Central memory CD4-positive, alpha-beta T cell (primary cell): ENCODE measurements at regions not wholly inside any gene's neighbourhood (a gene's known extent, or its start where the extent isn't known, plus 50 kb on each side); places are given as distances from the start of the nearest gene placed in this dataset.
"Not testable (repeated sequence)": the region's sequence is repeated elsewhere in the genome, so short reads cannot be mapped to it uniquely, and the experiment has no call there.

Experiments
- DNase-seq: peaks from one replicate; pipeline ENCODE4 v3.0.0; 2022

DNA sequence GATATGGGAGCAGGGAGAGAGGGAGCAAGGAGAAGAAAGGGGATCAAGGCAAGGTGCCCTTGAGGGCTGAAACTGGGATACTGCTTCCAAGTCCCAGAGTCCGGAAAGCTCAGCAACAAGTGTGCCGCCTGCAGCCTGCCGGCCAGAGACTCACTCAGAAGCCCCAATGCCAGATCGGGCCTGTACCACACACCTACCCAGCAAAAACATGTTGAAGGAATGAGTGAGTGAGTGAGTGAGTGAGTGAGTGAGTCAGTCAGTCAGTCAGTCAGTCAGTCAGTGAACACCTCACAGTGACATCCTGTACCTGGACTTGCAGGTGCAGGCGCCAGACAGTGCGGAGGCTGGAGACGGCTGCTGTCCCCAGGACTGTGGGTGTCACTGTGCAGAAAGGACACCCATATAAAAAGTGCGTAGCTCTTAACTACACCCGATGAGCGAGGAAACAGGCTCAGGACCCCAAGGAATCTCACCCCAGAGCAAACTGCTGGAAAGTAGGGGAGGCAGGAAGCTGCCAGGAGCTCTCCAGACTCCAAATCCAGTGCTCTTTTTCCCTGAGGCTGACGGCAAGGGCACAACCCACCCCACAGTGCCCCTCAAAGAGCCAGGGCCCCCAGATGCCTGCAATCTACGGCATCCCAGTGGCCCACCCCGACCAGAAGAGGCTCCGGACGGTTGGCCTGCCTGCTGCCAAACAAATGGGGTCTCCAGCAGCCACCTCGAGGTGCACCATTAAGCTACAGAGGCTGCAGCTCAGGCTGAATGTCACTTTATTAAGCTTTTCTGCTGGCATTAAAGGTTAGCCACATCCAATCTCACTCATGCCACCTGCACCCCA is 261.7 kb downstream of the NPHP4 start:
- no peak for DNase-seq

DNA sequence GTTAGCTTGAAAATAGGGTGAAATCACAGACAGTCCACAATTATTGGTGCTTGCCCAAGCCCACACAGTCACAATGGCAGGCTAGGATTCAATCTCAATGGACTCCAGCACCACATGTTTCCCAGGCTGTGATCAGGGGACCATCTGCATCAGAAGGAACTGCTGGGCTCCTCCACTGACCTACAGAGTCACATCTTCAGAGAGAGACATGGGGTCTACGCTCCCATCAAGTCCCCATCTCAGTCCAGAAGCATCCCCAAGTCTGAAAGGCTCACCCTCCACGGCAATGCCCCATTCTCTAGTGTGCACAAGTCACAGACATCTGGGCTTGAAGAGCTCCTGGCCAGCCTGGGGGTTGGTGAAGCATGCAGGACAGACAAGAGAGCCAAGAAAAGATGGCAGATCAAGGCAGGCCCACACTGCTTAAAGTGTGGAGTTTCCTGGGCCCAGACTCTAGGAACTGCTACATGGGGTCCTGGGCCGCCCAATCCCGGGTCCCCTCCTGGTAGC is 262.5 kb downstream of the NPHP4 start:
- no peak for DNase-seq

DNA sequence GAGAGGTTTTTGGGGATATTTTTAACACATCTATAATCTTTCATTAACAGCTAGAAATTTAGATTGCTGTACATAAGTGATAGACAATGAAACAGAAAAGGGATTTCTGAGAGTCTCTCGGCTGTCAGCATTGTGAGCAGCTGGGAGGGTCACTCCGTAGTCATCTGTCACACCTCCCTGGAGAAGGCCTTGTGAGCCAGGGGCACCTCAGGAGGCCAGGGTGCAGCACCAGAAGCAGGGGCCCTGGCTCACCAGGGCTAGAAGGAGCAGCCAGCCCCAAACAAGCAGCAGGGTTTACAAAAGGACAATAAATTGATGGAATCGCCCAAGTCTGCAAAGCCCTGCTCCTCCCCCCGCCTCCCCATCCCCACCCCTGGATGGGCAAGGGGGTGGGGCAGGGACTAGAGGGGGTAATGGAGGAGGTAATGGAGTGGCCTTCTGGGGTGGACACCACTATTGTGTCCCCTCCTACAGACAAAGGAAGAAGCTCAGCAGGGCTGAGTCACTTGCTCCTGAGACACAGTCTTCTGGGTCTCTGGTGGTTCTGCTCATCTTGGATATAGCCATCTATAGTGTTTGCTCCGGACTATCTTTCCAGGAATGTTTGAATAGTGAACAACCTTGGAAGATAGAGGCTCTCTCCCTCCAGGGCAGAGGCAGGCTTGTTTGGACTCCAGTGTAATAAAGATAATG is 263.4 kb downstream of the NPHP4 start:
- no peak for DNase-seq

DNA sequence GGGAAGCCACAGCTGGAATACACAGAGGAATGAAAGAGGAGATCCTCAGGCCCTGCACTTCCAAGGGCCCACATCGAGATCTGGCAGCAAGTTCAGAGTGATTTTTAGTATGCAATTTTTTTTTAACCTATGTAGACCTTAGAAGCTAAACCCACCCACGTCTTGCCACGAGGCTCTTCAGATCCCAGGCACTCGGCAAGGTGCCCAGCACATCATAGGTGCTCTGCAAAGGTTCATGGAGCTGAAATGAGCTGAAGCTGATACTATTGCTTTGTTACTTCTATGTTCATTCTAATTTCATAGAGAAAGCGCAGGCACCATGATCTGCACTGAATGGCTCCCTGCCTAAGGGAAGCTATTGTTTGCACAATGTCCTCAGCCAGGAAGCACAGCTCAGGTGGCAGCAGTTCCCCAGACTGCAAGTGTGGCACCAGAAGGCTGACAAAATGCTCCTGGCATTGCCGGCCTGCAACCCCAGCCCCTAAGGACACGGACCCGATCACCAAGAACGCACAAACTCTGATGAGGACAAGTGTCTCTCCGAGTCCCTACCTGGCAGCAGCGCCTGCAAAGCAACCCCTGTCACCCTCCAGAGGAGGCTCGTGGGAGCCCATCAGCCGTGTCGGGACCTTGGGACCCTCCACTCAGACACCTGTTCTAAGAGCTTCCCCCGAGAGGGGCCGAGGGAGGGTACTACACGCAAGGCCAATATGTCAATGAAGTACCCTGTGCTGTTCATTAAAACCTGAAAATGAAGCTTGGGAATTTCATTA is 264.2 kb downstream of the NPHP4 start:
- no peak for DNase-seq

DNA sequence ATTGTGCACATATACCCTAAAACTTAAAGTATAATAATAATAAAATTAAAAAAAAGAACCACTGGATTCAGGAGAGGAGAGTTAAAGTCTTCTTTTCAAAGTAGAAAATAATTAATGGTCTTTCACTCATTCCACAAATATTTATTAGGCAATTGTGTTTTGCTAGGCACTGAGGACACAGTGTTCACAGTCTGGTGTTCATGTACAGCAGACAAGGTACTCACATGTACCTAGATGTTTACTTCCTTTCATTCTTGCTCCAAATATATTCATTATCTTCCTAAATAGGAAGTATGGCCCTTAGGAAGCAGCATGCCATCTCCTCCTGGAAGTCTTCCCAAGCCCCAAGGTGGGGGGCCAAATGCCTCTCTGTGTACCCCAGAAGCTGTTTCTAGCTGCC is 265.0 kb downstream of the NPHP4 start:
- DNase-seq: no peak

DNA sequence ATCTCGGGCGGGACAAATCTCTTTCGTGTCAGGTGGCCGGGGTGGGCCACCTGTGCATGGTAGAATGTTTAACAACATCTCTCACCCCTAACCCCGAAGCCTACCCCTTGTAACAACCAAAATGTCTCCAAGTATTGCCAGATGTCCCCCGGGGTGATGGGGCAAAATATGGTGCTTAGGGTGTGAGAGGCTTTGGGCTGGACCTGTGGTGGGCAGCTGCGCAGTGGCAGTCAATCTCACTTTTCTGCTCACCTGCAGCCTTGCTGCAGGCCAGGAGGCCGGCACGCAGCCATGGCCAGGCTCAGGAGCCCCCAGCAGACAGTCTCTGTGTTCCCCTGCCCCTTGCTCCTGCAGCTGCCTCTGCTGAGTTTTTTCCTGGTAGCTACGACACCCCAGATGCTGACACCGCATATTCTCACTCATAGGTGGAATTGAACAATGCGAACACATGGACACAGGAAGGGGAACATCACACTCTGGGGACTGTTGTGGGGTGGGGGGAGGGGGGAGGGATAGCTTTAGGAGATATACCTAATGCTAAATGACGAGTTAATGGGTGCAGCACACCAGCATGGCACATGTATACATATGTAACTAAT is 265.5 kb downstream of the NPHP4 start:
- DNase-seq: not testable (repeated sequence)

DNA sequence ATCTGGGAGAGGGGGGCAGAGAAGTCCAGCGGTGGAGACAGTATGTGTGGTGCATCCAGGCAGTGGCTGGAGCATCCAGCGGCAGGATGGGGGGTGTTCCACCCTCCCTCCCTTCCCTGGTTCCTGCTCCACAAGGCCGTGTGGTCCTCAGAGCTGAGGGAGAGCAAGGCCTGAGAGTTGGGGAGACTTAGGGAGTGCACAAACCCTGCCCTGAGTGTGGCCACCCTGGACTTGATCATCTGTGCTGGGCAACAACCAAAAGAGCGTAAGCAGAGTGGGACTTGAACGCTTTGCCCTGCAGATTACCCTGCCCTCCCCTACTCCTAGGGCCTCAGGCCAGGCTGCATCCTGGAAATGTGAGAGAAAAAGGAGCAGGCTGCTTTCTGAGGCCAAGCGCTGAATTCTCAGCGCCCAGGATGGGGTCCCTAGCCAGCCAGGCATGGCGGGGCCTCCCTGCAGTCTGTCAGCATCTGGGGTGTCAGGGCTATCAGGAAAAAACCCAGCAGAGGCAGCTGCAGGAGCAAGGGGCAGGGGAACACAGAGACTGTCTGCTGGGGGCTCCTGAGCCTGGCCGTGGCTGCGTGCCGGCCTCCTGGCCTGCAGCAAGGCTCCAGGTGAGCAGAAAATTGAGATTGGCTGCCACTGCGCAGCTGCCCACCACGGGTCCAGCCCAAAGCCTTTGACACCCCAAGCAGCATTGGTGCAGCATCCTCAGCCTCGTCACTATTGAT is 266.2 kb downstream of the NPHP4 start:
- no peak for DNase-seq

DNA sequence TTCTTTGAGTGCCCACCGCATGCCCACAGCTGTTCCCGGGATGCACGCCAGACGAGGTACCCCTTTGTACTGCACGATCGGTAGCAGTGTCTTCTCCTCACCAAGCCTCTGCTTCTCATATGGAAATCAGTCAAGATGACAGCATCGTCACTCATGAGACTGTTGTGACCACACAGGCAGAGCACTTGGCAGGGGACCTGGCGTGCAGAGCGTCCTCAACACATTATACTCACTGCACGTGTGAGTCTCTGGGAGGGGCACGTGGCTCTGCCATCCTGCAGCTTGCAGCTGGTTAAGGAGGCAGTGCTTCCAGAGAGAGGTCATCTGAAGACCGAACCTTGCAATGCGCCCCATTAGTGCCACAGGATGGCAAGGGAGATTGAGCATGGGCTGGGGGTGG is 266.8 kb downstream of the NPHP4 start:
- DNase-seq: no peak

DNA sequence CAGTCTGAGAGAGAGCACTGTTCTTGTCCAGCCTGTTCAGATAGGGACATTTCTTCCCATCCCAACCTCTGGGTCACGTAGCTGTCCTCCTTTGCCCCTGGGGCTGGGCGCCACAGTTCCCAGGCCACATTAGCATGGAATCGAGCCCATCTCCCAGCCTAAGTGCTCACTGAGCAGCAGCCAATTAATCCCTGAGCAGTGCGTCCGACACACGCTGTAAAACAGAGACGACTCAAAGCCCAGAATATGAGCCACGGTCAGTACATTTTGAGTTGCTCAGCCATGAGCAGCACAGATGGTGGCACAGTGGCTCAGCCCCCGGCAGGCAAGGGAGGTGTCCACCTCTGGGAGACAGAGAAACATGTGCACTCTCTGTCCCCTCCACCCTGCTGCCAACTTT is 267.4 kb downstream of the NPHP4 start:
- no peak for DNase-seq

DNA sequence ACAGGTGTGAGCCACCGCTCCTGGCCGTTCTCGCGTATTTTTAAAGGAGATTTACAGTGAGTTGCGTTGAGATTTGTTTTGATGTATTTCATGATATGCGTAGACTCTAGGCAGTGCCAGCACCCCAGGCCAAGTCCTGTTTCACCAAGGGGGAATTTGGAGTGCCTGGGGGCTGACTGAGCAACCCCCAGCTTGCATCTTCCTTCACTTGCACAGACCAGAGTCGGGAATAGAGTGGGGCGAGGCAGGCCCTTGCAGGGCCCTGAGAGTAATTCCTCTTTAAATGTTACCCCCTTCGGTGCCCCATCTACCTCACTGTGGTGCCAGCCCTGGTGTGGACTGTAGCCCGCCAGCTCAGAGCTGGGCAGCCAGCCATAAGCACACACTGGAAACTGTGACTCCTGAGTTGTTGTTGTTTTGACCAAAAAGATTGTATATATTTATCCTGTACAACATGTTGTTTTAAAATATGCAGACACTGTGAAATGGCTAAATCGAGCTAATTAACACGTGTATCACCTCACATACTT is 269.5 kb downstream of the NPHP4 start:
- no peak for DNase-seq

DNA sequence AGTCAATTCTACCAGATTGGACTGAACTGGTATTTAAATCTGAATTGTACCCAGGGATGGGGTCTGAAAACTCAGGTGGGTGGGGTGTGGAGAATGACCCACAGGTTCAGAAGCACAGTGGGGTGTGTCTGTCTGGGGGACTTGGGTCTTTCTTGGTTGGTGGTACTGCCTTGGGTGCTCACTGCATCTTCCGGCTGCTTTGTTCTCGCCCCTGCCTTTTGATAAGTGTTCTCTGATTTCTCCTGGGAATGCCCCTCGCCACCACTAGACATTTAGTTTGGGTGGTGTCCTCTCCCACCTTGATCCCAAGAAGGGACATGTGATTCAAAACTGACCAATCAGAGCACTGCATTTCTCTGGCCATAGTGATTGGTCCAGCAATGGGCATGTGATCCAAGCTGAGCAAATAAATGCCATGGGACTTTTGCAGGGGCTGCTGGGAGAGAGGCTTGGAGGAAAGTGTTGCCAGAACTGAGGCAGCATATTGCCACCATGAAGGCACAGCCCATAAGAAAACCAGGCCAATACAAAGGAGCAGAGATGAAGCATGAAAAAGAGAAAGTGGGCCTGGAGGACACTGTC is 270.5 kb downstream of the NPHP4 start:
- no peak for DNase-seq

DNA sequence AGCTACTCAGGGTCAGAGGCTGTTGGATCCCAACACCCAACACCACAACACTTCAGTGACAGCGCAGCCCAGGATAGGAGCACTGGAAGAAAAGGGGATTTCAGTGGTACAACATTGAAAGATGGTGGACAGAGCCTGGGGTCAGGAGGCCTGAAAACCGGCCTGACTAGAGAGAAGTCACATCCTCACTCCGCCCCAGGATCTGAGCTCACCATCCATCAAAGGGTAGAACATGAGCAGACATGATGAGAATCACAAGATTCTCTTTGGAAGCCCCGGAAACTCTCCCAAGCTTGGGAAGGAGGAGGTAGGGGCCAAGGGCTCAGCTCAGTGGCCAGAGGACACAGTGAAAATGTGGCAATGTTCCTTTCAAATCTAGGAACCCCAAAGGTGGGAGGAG is 271.3 kb downstream of the NPHP4 start:
- no peak for DNase-seq

DNA sequence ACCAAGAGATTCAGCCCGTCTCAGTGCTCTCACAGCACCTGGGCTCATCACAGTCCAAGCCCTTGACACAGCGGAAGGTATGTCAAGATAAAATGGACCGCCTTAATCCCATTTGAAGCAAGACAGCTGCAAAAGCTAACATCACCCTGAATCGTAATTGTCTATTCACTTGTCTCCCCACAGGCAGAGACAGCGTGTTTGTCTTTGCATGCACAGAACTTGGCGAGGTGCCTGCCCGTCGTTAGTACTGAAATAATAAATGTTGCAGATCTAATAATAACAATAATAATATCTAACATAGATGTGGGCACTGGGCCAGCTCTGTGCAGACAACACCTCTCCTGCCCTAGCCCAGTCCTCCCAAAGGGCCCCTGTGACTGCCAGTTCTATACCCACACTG is 271.7 kb downstream of the NPHP4 start:
- DNase-seq: no peak

DNA sequence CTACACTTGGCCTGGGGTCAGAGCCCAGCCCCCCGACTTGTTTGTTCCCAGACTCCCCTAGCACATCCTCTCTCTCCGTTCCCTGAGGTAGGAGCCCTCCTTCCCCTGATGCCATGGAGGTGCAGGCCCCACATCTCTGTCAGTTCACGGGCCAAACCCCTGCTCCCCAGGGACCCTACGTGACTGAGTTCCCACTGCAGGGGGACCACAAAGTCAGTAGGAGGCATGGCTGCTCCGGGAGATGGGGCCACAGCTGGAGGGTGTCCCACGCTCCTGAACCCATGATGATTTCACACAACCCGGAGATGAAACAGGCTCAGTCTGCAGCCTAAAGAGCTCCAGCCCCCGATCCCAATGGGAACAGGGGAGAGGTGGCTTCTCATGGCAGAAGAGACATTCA is 272.2 kb downstream of the NPHP4 start:
- no peak for DNase-seq

DNA sequence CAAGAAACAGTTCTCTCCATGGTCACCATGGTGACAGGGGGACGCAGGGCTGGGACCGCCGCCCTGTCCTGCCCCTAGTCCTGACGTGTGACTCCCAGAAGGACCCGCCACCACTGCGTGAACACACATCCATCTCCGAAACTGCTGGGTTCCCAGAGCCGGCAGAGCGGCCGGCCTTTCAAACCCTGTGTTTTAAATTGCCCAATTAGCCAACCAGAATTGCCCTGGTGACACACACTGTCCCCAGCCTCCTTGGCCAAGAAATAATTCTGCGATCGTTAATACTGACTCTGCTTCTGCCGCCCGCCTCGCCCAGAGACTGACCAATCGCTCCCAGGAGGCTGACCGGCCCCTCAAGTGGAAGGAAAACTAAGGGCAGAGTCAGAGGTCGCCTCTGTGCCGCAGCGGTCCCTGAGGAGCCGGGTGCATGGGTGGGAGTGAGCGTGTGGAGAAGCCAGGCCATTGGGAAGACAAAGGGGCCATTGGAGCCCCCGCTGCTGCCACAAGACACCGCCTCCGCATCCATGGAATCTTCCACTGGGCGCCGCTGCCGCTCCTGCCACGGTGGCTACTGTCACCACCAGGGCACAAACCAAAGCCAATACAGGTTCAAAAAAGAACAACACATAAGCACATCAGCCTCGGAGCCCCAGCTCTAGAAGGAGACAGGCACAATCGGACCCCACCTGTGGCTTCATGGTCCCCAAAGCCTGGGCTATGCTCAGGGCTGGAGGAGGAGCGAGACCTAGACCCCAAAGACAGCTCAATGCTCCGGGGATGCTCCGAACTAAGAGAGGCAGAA is 273.2 kb downstream of the NPHP4 start:
- DNase-seq: no peak

DNA sequence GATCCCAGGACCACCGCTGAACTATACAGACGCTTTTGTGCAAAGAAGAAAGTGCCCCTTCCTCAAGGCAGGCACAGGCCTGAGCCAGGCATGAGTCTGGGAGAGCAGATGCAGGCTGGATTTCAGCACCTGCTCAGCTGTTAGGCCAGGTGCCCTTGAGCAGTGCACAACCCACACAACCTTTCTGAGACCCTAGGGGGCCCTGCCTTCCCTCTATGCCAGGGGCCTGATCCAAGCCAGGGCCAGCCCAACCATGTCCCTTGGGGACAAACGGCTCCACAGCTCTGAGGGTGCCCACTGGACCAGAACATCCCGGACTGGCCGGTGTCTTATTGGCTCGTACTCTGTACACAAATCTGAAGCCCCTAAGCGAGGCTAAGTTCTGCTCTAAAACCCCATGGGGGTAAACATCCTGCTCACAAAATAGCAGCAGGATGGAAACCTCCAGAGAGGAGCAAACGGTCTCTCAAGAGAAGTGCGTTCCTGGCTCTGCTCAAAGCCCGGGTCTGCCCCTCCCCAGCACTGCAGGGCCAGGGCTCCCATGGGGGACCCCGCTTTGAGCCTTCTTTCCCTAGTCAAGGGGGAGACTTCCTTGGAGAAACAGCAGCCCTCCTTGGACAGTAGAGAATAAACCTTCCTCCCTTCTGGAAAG is 275.1 kb downstream of the NPHP4 start:
- no peak for DNase-seq

DNA sequence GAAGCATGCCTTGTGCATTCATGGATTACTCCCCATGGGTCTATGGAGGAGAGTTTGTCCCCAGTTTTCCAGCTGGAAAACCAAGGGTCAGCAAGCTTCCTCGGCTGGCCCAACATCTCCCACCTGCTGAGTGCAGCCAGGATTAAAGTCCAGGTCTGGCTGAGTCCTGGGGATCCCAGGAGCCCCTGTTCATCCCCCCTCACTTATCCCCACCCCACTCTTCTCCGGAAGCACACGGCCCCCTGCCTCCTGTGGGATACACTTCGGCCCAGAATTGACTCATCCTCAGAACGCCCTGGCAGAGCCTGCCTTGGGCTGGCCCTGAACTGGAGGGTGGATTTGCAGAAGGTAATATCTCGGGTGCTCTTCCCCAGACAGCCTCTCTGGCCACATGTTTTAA is 276.1 kb downstream of the NPHP4 start:
- no peak for DNase-seq

DNA sequence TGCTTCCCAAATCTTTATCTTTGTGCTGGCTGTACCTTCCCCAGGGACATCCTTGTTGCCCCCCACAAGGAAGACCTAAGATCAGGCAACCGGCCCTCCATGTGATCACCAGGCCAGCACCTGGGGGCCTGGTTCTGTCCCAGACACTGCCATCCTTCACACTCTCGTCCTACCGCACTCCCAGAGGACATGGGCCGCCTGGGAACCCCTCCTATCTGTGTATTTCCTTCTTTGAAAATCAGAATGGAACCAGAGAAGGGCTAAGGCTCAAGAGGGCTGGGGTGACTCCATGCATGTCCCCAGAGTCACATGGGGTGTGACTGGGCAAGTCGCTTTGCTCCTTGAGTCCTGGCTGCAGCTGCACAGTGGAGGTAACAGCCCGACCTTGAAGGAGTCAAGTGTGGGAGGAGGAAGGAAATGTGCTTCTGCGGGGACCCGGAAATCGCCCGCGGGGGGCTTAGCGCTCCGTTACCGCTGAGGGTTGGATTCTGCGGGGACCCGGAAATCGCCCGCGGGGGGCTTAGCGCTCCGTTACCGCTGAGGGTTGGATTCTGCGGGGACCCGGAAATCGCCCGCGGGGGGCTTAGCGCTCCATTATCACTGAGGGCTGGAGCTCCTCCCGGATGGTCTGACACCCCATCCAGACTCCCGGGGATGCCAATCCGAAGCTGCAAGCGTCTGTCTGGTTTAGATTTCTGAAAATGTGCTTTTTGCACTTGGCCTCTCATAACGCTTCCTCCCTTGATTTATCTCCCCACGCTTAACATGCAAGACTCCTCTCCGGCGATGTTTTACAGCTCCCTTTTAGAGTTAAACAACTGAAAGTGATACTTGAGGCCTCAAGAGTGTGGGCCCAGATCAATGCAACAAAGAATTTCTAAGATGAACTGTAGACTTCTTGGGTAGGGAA is 278.9 kb downstream of the NPHP4 start:
- DNase-seq: no peak
